ENCODE measurements at regions not wholly inside any gene's neighbourhood (a gene's known extent, or its start where the extent isn't known, plus 50 kb on each side); places are given as distances from the start of the nearest gene placed in this dataset.

GRCh38 chr10:8950978-8951377 lies 896.5 kb downstream of the GATA3 start:
- TF ChIP-seq CTCF (conservative IDR thresholded peaks at IDR 0.05 in 1 of 2, IDR thresholded peaks at IDR 0.05 in 1 of 2; ENCODE audit: extremely low read depth in 1 of 2, insufficient read depth in 1 of 2, low read depth in 1 of 2, low read length in 2 of 2) (no peak), EZH2 (IDR thresholded peaks at IDR 0.05; ENCODE audit: borderline replicate concordance, low read length) (no peak)

Data from mammary epithelial cell (primary cell).